ENCODE measurements at regions not wholly inside any gene's neighbourhood (a gene's known extent, or its start where the extent isn't known, plus 50 kb on each side); places are given as distances from the start of the nearest gene placed in this dataset.

GRCh38 chr11:133727774-133728173, 117.5 kb downstream of the SPATA19 start:
- Histone ChIP-seq H3K9me3 (replicated peaks in 1 of 11) (no peaks in the 10 kb centered on the region), H3K4me2 (no peak overlapping the region), H3K4me1 (peaks cover 0 to 15% (median 3%) of the 10 kb centered on the region in 10 experiments; a peak in 9 of 20 replicates), H3K27me3 (no peaks in the 10 kb centered on the region), H3K36me3 (no peaks in the 10 kb centered on the region), H3K9ac (no peak overlapping the region), H3K27ac (no peak overlapping the region), H3K4me3 (no peak overlapping the region), H4K20me1 (no peaks in the 10 kb centered on the region)
- no peak for TF ChIP-seq Cebpa-rat (IDR thresholded peaks at IDR 0.05)

- Histone ChIP-seq H3K36me3 (no peaks in the 10 kb centered on the region), H3K4me2 (no peak overlapping the region), H3K9me3 (replicated peaks in 1 of 11) (no peaks in the 10 kb centered on the region), H3K4me1 (peaks cover 0 to 13% (median 2%) of the 10 kb centered on the region in 10 experiments; a peak in 9 of 20 replicates), H3K27ac (no peak overlapping the region), H3K9ac (no peak overlapping the region), H3K4me3 (no peak overlapping the region), H3K27me3 (no peaks in the 10 kb centered on the region), H4K20me1 (no peaks in the 10 kb centered on the region)
- TF ChIP-seq Cebpa-rat (IDR thresholded peaks at IDR 0.05) = no peak
Measured at GRCh38 chr11:133726542-133726941, 118.8 kb downstream of the SPATA19 start.

GRCh38 chr11:133724116-133724515, 121.2 kb downstream of the SPATA19 start:
- Histone ChIP-seq H3K9me3 (replicated peaks in 1 of 11) (no peaks in the 10 kb centered on the region), H3K27me3 (no peaks in the 10 kb centered on the region), H3K36me3 (no peaks in the 10 kb centered on the region), H4K20me1 (no peaks in the 10 kb centered on the region), H3K27ac (no peak overlapping the region), H3K4me1 (peaks cover 0 to 13% (median 2%) of the 10 kb centered on the region in 10 experiments; a peak in 9 of 20 replicates), H3K4me2 (peak overlapping the region in 1 of 11 experiments; percentile 37; a peak in 1 of 22 replicates), H3K4me3 (no peak overlapping the region), H3K9ac (no peak overlapping the region)
- no peak for TF ChIP-seq Cebpa-rat (IDR thresholded peaks at IDR 0.05)

- H3K4me1 ChIP-seq = peaks cover 0 to 13% (median 2%) of the 10 kb centered on the region in 10 experiments; a peak in 9 of 20 replicates
- no peak overlapping the region for H3K4me3 ChIP-seq
- no peaks in the 10 kb centered on the region for H4K20me1 ChIP-seq
- no peaks in the 10 kb centered on the region for H3K27me3 ChIP-seq
- H3K27ac ChIP-seq = no peak overlapping the region
- H3K9me3 ChIP-seq (replicated peaks in 1 of 11) = no peaks in the 10 kb centered on the region
- H3K36me3 ChIP-seq = no peaks in the 10 kb centered on the region
- H3K4me2 ChIP-seq = peak overlapping the region in 6 of 11 experiments; percentile 19 to 40 (median 32); a peak in 7 of 22 replicates
- TF ChIP-seq Cebpa-rat (IDR thresholded peaks at IDR 0.05) = no peak
- H3K9ac ChIP-seq = no peak overlapping the region
Measured at GRCh38 chr11:133723056-133723455, 122.3 kb downstream of the SPATA19 start.

GRCh38 chr11:133720951-133721350, 124.4 kb downstream of the SPATA19 start:
- Histone ChIP-seq H3K4me3 (no peak overlapping the region), H3K36me3 (no peaks in the 10 kb centered on the region), H3K27me3 (no peaks in the 10 kb centered on the region), H3K9me3 (replicated peaks in 1 of 11) (no peaks in the 10 kb centered on the region), H3K27ac (no peak overlapping the region), H3K4me1 (peaks cover 0 to 13% (median 2%) of the 10 kb centered on the region in 10 experiments; a peak in 9 of 20 replicates), H3K4me2 (no peak overlapping the region), H3K9ac (no peak overlapping the region), H4K20me1 (no peaks in the 10 kb centered on the region)
- no peak for TF ChIP-seq Cebpa-rat (IDR thresholded peaks at IDR 0.05)

GRCh38 chr11:133719532-133720235, 125.6 kb downstream of the SPATA19 start:
- Histone ChIP-seq H3K9me3 (replicated peaks in 1 of 11) (no peaks in the 10 kb centered on the region), H4K20me1 (no peaks in the 10 kb centered on the region), H3K27me3 (no peaks in the 10 kb centered on the region), H3K4me2 (no peak overlapping the region), H3K4me3 (no peak overlapping the region), H3K4me1 (peaks cover 0 to 13% (median 2%) of the 10 kb centered on the region in 10 experiments; a peak in 9 of 20 replicates), H3K27ac (no peak overlapping the region), H3K36me3 (no peaks in the 10 kb centered on the region), H3K9ac (no peak overlapping the region)
- no peak for TF ChIP-seq Cebpa-rat (IDR thresholded peaks at IDR 0.05)

- Histone ChIP-seq H4K20me1 (no peaks in the 10 kb centered on the region), H3K27ac (no peak overlapping the region), H3K4me2 (no peak overlapping the region), H3K27me3 (no peaks in the 10 kb centered on the region), H3K9me3 (replicated peaks in 1 of 11) (no peaks in the 10 kb centered on the region), H3K4me3 (no peak overlapping the region), H3K36me3 (no peaks in the 10 kb centered on the region), H3K9ac (no peak overlapping the region), H3K4me1 (peaks cover 0 to 9% (median under 1%) of the 10 kb centered on the region in 10 experiments; a peak in 9 of 20 replicates)
- TF ChIP-seq Cebpa-rat (IDR thresholded peaks at IDR 0.05) = no peak
Measured at GRCh38 chr11:133718831-133719230, 126.5 kb downstream of the SPATA19 start.

- Histone ChIP-seq H3K4me2 (no peak overlapping the region), H3K4me1 (peaks cover 0 to 5% (median 0%) of the 10 kb centered on the region in 10 experiments; a peak in 7 of 20 replicates), H3K36me3 (no peaks in the 10 kb centered on the region), H3K9ac (no peak overlapping the region), H3K27me3 (no peaks in the 10 kb centered on the region), H3K9me3 (replicated peaks in 1 of 11) (no peaks in the 10 kb centered on the region), H3K27ac (no peak overlapping the region), H4K20me1 (no peaks in the 10 kb centered on the region), H3K4me3 (no peak overlapping the region)
- TF ChIP-seq Cebpa-rat (IDR thresholded peaks at IDR 0.05) = no peak
Measured at GRCh38 chr11:133718238-133718637, 127.1 kb downstream of the SPATA19 start.

- Histone ChIP-seq H3K27ac (no peak overlapping the region), H3K4me1 (no peaks in the 10 kb centered on the region), H3K4me3 (no peak overlapping the region), H3K4me2 (no peak overlapping the region), H3K27me3 (no peaks in the 10 kb centered on the region), H4K20me1 (no peaks in the 10 kb centered on the region), H3K9ac (no peak overlapping the region), H3K36me3 (no peaks in the 10 kb centered on the region), H3K9me3 (replicated peaks in 1 of 11) (no peaks in the 10 kb centered on the region)
- no peak for TF ChIP-seq Cebpa-rat (IDR thresholded peaks at IDR 0.05)
Measured at GRCh38 chr11:133716602-133717001, 128.7 kb downstream of the SPATA19 start.

GRCh38 chr11:133715602-133716001, 129.7 kb downstream of the SPATA19 start:
- Histone ChIP-seq H3K9me3 (replicated peaks in 1 of 11) (no peaks in the 10 kb centered on the region), H3K4me1 (no peaks in the 10 kb centered on the region), H3K36me3 (no peaks in the 10 kb centered on the region), H3K4me3 (no peak overlapping the region), H3K4me2 (no peak overlapping the region), H4K20me1 (no peaks in the 10 kb centered on the region), H3K9ac (no peak overlapping the region), H3K27me3 (no peaks in the 10 kb centered on the region), H3K27ac (no peak overlapping the region)
- TF ChIP-seq Cebpa-rat (IDR thresholded peaks at IDR 0.05) = no peak
